SK-N-MC (cell line): ENCODE measurements at regions not wholly inside any gene's neighbourhood (a gene's known extent, or its start where the extent isn't known, plus 50 kb on each side); places are given as distances from the start of the nearest gene placed in this dataset.

Experiments used
- DNase-seq: peaks from one replicate; pipeline ENCODE4 v3.0.0-alpha.2; 2011; ENCODE audit warnings: low read depth, low spot score
- H3K27ac ChIP-seq: fragments of 200-600 bp; sonication (generic); 2 replicates; pipeline ENCODE4 v1.5.1; 2016; ENCODE audit warnings: mixed run types
- H3K36me3 ChIP-seq: fragments of 200-600 bp; sonication (generic); 2 replicates; pipeline ENCODE4 v1.6.1; 2017; ENCODE audit warnings: antibody characterized with exemption, low read length, mixed read lengths; ENCODE audit not compliant: insufficient read depth
- H3K4me3 ChIP-seq: fragments of 200-600 bp; sonication (generic); 2 replicates; pipeline ENCODE4 v1.5.1; 2016
- H3K9ac ChIP-seq: fragments of 200-600 bp; sonication (generic); 2 replicates; pipeline ENCODE4 v1.8.0; 2017; ENCODE audit warnings: mixed run types, mixed read lengths; ENCODE audit not compliant: insufficient read length
- H3K9me3 ChIP-seq: fragments of 200-600 bp; sonication (generic); 2 replicates; pipeline ENCODE4 v1.6.1; 2017; ENCODE audit warnings: low read depth, mild to moderate bottlenecking, antibody characterized with exemption, low read length, moderate library complexity, mixed read lengths
- EZH2 ChIP-seq: fragments of 200-600 bp; sonication (generic); IDR thresholded peaks from one replicate; pipeline ENCODE4 v1.6.1; 2017; ENCODE audit warnings: antibody characterized with exemption
- FOXP2 ChIP-seq: optimal IDR thresholded peaks from 2 replicates; pipeline ENCODE3; 2011; ENCODE audit warnings: mild to moderate bottlenecking, moderate library complexity; ENCODE audit not compliant: insufficient read depth; ENCODE audit errors: extremely low read length, control extremely low read depth
- POLR2AphosphoS5 ChIP-seq: IDR thresholded peaks from 2 replicates; pipeline ENCODE4 v1.6.1; 2012; ENCODE audit warnings: mild to moderate bottlenecking, low read depth, low read length, borderline replicate concordance

- TF ChIP-seq FOXP2 (no peak), POLR2AphosphoS5 (no peak), EZH2 (no peak)
- DNase-seq: no peak
Measured at GRCh38 chr2:16117021-16117700, 176.8 kb downstream of the MYCN start.

GRCh38 chr2:16115881-16116830, 175.8 kb downstream of the MYCN start:
- H3K36me3 ChIP-seq: no peaks in the 10 kb centered on the region
- TF ChIP-seq FOXP2: no peak
- TF ChIP-seq EZH2: no peak
- TF ChIP-seq POLR2AphosphoS5: no peak
- H3K9me3 ChIP-seq: no peaks in the 10 kb centered on the region
- no peak overlapping the region for H3K27ac ChIP-seq
- no peak for DNase-seq
- no peak overlapping the region for H3K9ac ChIP-seq
- H3K4me3 ChIP-seq: no peak overlapping the region

More at GRCh38 chr2:16117021-16117700, 176.8 kb downstream of the MYCN start:
- no peaks in the 10 kb centered on the region for H3K36me3 ChIP-seq
- H3K9me3 ChIP-seq: no peaks in the 10 kb centered on the region
- H3K4me3 ChIP-seq: no peak overlapping the region
- no peak overlapping the region for H3K27ac ChIP-seq
- no peak overlapping the region for H3K9ac ChIP-seq

GRCh38 chr2:16115291-16115690, 174.9 kb downstream of the MYCN start:
- H3K9me3 ChIP-seq: no peaks in the 10 kb centered on the region
- no peak overlapping the region for H3K4me3 ChIP-seq
- H3K9ac ChIP-seq: no peak overlapping the region
- DNase-seq: no peak
- no peak overlapping the region for H3K27ac ChIP-seq
- H3K36me3 ChIP-seq: no peaks in the 10 kb centered on the region
- no peak for TF ChIP-seq EZH2
- no peak for TF ChIP-seq POLR2AphosphoS5
- no peak for TF ChIP-seq FOXP2

GRCh38 chr2:16114836-16115235, 174.5 kb downstream of the MYCN start:
- Histone ChIP-seq H3K4me3 (no peak overlapping the region), H3K9ac (no peak overlapping the region), H3K36me3 (no peaks in the 10 kb centered on the region), H3K9me3 (no peaks in the 10 kb centered on the region), H3K27ac (no peak overlapping the region)
- DNase-seq: no peak
- no peak for TF ChIP-seq FOXP2
- no peak for TF ChIP-seq POLR2AphosphoS5
- TF ChIP-seq EZH2: no peak

GRCh38 chr2:16114070-16114469, 173.7 kb downstream of the MYCN start:
- no peak for DNase-seq
- no peak overlapping the region for H3K4me3 ChIP-seq
- no peaks in the 10 kb centered on the region for H3K9me3 ChIP-seq
- TF ChIP-seq FOXP2: no peak
- no peak for TF ChIP-seq EZH2
- no peak for TF ChIP-seq POLR2AphosphoS5
- no peak overlapping the region for H3K9ac ChIP-seq
- H3K27ac ChIP-seq: no peak overlapping the region
- no peaks in the 10 kb centered on the region for H3K36me3 ChIP-seq

GRCh38 chr2:16113568-16113967, 173.2 kb downstream of the MYCN start:
- Histone ChIP-seq H3K36me3 (no peaks in the 10 kb centered on the region), H3K9me3 (no peaks in the 10 kb centered on the region), H3K27ac (no peak overlapping the region), H3K9ac (no peak overlapping the region), H3K4me3 (no peak overlapping the region)
- DNase-seq: no peak
- no peak for TF ChIP-seq EZH2
- no peak for TF ChIP-seq POLR2AphosphoS5

- TF ChIP-seq POLR2AphosphoS5 (no peak), FOXP2 (no peak), EZH2 (no peak)
- Histone ChIP-seq H3K9ac (no peak overlapping the region), H3K27ac (no peak overlapping the region), H3K9me3 (no peaks in the 10 kb centered on the region), H3K4me3 (no peak overlapping the region), H3K36me3 (no peaks in the 10 kb centered on the region)
- no peak for DNase-seq
Measured at GRCh38 chr2:16112972-16113560, 172.7 kb downstream of the MYCN start.

GRCh38 chr2:16112251-16112971, 172.1 kb downstream of the MYCN start:
- Histone ChIP-seq H3K9me3 (no peaks in the 10 kb centered on the region), H3K36me3 (no peaks in the 10 kb centered on the region), H3K4me3 (no peak overlapping the region), H3K27ac (no peak overlapping the region), H3K9ac (no peak overlapping the region)
- no peak for DNase-seq
- TF ChIP-seq FOXP2: no peak
- no peak for TF ChIP-seq POLR2AphosphoS5
- no peak for TF ChIP-seq EZH2
